T-helper 2 cell treated with Interferon-gamma antibody and Interleukin-4, amounts not matched to agents 5 μg/mL and 100 μg/mL, for 36 hours (primary cell): ENCODE measurements at regions not wholly inside any gene's neighbourhood (a gene's known extent, or its start where the extent isn't known, plus 50 kb on each side); places are given as distances from the start of the nearest gene placed in this dataset.

Source experiments
- DNase-seq: peaks from one replicate; pipeline ENCODE4 v3.0.0; 2021; ENCODE audit warnings: low spot score
- H3K27ac Mint-ChIP-seq: one replicate; pipeline ENCODE4 v1.8.0; 2021; ENCODE audit warnings: mild to moderate bottlenecking, mixed read lengths
- H3K27me3 Mint-ChIP-seq: one replicate; pipeline ENCODE4 v1.8.0; 2021; ENCODE audit warnings: low read depth, mixed read lengths
- H3K36me3 Mint-ChIP-seq: one replicate; pipeline ENCODE4 v1.8.0; 2021; ENCODE audit warnings: low read depth, mixed read lengths
- H3K4me1 Mint-ChIP-seq: one replicate; pipeline ENCODE4 v1.8.0; 2021; ENCODE audit warnings: low read depth, mixed read lengths
- H3K4me3 Mint-ChIP-seq: one replicate; pipeline ENCODE4 v1.8.0; 2022; ENCODE audit warnings: mild to moderate bottlenecking, moderate library complexity, mixed read lengths
- H3K9me3 Mint-ChIP-seq: one replicate; pipeline ENCODE4 v1.8.0; 2021; ENCODE audit warnings: mixed read lengths

- Mint-ChIP-seq H3K9me3 (no peaks in the 10 kb centered on the region), H3K36me3 (no peaks in the 10 kb centered on the region), H3K4me1 (peaks cover 23% of the 10 kb centered on the region), H3K27me3 (no peaks in the 10 kb centered on the region), H3K4me3 (no peak overlapping the region), H3K27ac (no peak overlapping the region)
- no peak for DNase-seq
Observed at GRCh38 chr4:123479944-123480343, 83.3 kb downstream of the SPRY1 start.

GRCh38 chr4:123480706-123481418 is 84.3 kb downstream of the SPRY1 start:
- Mint-ChIP-seq H3K4me3 (no peak overlapping the region), H3K9me3 (no peaks in the 10 kb centered on the region), H3K27ac (no peak overlapping the region), H3K27me3 (no peaks in the 10 kb centered on the region), H3K36me3 (no peaks in the 10 kb centered on the region), H3K4me1 (peaks cover 23% of the 10 kb centered on the region)
- no peak for DNase-seq

- H3K9me3 Mint-ChIP-seq, result no peaks in the 10 kb centered on the region
Observed at GRCh38 chr4:123481717-123482116, 85.1 kb downstream of the SPRY1 start.

GRCh38 chr4:123484291-123484926 is 87.8 kb downstream of the SPRY1 start:
- H3K9me3 Mint-ChIP-seq, result no peaks in the 10 kb centered on the region
- H3K27ac Mint-ChIP-seq, result no peak overlapping the region
- DNase-seq, result no peak
- no peaks in the 10 kb centered on the region for H3K36me3 Mint-ChIP-seq
- peaks cover 5% of the 10 kb centered on the region for H3K4me1 Mint-ChIP-seq
- no peak overlapping the region for H3K4me3 Mint-ChIP-seq
- H3K27me3 Mint-ChIP-seq, result no peaks in the 10 kb centered on the region

More at GRCh38 chr4:123481717-123482116, 85.1 kb downstream of the SPRY1 start:
- H3K27me3 Mint-ChIP-seq, result no peaks in the 10 kb centered on the region
- no peak overlapping the region for H3K27ac Mint-ChIP-seq
- no peaks in the 10 kb centered on the region for H3K36me3 Mint-ChIP-seq
- peaks cover 23% of the 10 kb centered on the region for H3K4me1 Mint-ChIP-seq
- no peak overlapping the region for H3K4me3 Mint-ChIP-seq
- no peak for DNase-seq

GRCh38 chr4:123485601-123486000 is 89.0 kb downstream of the SPRY1 start:
- H3K9me3 Mint-ChIP-seq, result no peaks in the 10 kb centered on the region
- H3K27me3 Mint-ChIP-seq, result no peaks in the 10 kb centered on the region
- no peak overlapping the region for H3K27ac Mint-ChIP-seq
- no peak for DNase-seq
- H3K36me3 Mint-ChIP-seq, result no peaks in the 10 kb centered on the region
- H3K4me3 Mint-ChIP-seq, result no peak overlapping the region
- H3K4me1 Mint-ChIP-seq, result peaks cover 5% of the 10 kb centered on the region

- H3K4me3 Mint-ChIP-seq, result no peak overlapping the region
- H3K4me1 Mint-ChIP-seq, result peaks cover 5% of the 10 kb centered on the region
- no peak overlapping the region for H3K27ac Mint-ChIP-seq
Observed at GRCh38 chr4:123488916-123489315, 92.3 kb downstream of the SPRY1 start.

GRCh38 chr4:123495530-123495929 is 98.9 kb downstream of the SPRY1 start:
- Mint-ChIP-seq H3K27me3 (peaks cover 19% of the 10 kb centered on the region), H3K27ac (no peak overlapping the region), H3K36me3 (no peaks in the 10 kb centered on the region), H3K4me3 (no peak overlapping the region), H3K4me1 (no peaks in the 10 kb centered on the region), H3K9me3 (peaks cover 4% of the 10 kb centered on the region)
- no peak for DNase-seq

More at GRCh38 chr4:123488916-123489315, 92.3 kb downstream of the SPRY1 start:
- no peaks in the 10 kb centered on the region for H3K36me3 Mint-ChIP-seq
- H3K27me3 Mint-ChIP-seq, result peaks cover 6% of the 10 kb centered on the region
- DNase-seq, result peak; percentile 45
- no peaks in the 10 kb centered on the region for H3K9me3 Mint-ChIP-seq

- H3K27me3 Mint-ChIP-seq, result peaks cover 19% of the 10 kb centered on the region
- no peaks in the 10 kb centered on the region for H3K4me1 Mint-ChIP-seq
- peaks cover 4% of the 10 kb centered on the region for H3K9me3 Mint-ChIP-seq
- no peak overlapping the region for H3K4me3 Mint-ChIP-seq
- no peaks in the 10 kb centered on the region for H3K36me3 Mint-ChIP-seq
- H3K27ac Mint-ChIP-seq, result no peak overlapping the region
- DNase-seq, result no peak
Observed at GRCh38 chr4:123496421-123496820, 99.8 kb downstream of the SPRY1 start.

GRCh38 chr4:123497340-123497739 is 100.7 kb downstream of the SPRY1 start:
- Mint-ChIP-seq H3K36me3 (no peaks in the 10 kb centered on the region), H3K4me3 (no peak overlapping the region), H3K27me3 (peaks cover 26% of the 10 kb centered on the region), H3K9me3 (peaks cover 4% of the 10 kb centered on the region), H3K4me1 (no peaks in the 10 kb centered on the region), H3K27ac (no peak overlapping the region)
- DNase-seq, result no peak

GRCh38 chr4:123501733-123502132 is 105.1 kb downstream of the SPRY1 start:
- no peak for DNase-seq
- H3K36me3 Mint-ChIP-seq, result peaks cover 1% of the 10 kb centered on the region
- peaks cover 4% of the 10 kb centered on the region for H3K9me3 Mint-ChIP-seq
- no peak overlapping the region for H3K4me3 Mint-ChIP-seq
- peaks cover 41% of the 10 kb centered on the region for H3K27me3 Mint-ChIP-seq
- no peak overlapping the region for H3K27ac Mint-ChIP-seq
- H3K4me1 Mint-ChIP-seq, result peaks cover 10% of the 10 kb centered on the region

- DNase-seq, result no peak
- Mint-ChIP-seq H3K27ac (no peak overlapping the region), H3K4me3 (no peak overlapping the region), H3K9me3 (peaks cover 4% of the 10 kb centered on the region), H3K4me1 (peaks cover 11% of the 10 kb centered on the region), H3K27me3 (peaks cover 45% of the 10 kb centered on the region), H3K36me3 (peaks cover 1% of the 10 kb centered on the region)
Observed at GRCh38 chr4:123503698-123504363, 107.2 kb downstream of the SPRY1 start.

GRCh38 chr4:123505095-123506010 is 108.8 kb downstream of the SPRY1 start:
- Mint-ChIP-seq H3K36me3 (peaks cover 1% of the 10 kb centered on the region), H3K27ac (peak overlapping the region; percentile 60), H3K4me3 (peak overlapping the region; percentile 85), H3K27me3 (peaks cover 42% of the 10 kb centered on the region), H3K4me1 (peaks cover 11% of the 10 kb centered on the region), H3K9me3 (no peaks in the 10 kb centered on the region)
- DNase-seq, result peak; percentile 16

GRCh38 chr4:123506011-123506695 is 109.6 kb downstream of the SPRY1 start:
- H3K27ac Mint-ChIP-seq, result no peak overlapping the region

More at GRCh38 chr4:123506011-123506695, 109.6 kb downstream of the SPRY1 start:
- Mint-ChIP-seq H3K36me3 (peaks cover 1% of the 10 kb centered on the region), H3K4me1 (peaks cover 11% of the 10 kb centered on the region), H3K4me3 (peak overlapping the region; percentile 85), H3K27me3 (peaks cover 42% of the 10 kb centered on the region), H3K9me3 (no peaks in the 10 kb centered on the region)
- DNase-seq, result no peak
